Fibroblast of skin of scalp (primary cell): ENCODE measurements at regions not wholly inside any gene's neighbourhood (a gene's known extent, or its start where the extent isn't known, plus 50 kb on each side); places are given as distances from the start of the nearest gene placed in this dataset.
"Not testable (repeated sequence)": the region's sequence is repeated elsewhere in the genome, so short reads cannot be mapped to it uniquely, and the experiment has no call there.

ENCODE experiments used
- DNase-seq: peaks from one replicate; pipeline ENCODE4 v3.0.0-alpha.2; 2013

DNA sequence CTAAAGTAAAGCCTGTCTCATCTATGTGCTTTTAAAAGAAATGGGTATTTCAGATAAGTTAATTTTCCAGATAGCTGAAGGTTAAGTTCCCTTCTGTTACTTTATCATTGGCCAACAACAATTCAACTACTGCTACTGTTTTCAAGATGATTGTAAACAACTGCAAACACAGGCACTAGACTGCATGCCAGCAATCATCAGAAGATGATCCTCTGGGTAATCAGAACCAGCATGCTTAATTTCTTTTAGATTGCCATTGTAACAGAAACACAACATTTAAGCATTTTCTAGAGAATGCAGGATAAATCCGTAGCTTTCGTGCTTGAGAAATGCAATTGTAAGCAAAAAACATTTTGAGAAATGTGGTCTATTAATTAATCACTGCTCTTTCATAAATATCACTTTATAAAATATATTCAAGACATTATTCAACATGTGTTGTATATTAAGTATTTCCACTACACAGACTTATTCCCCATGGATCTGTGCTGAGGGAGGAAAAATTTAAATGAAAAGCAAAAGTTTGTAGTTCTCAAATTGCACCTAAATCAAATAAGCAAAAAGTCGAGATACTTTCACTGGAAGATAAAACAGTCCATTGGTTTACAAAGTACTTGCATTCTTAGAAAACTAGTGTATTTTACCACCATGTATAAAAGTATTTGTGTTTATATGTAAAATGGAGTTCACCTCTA lies 133.7 kb downstream of the ATL2 start:
- peak; percentile 13 for DNase-seq

DNA sequence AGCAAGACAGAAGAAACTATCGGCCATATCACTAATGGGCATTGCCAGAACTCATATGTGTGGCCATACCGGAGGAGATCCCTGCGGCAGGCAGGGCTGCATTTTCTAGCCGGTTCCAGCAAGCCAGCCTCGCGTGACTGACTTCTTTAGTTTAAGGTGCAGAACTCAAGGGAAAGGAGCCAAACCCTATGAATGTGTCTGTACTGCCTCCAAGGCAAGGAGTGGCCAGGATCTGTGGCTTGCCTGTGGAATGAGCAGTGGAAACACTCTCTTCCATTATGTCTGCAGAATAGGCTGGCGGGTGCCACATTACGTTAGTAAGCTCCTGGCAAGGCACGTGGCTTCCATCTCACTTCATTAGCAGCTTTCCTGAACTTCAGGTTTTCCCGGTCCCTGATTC lies 137.6 kb downstream of the ATL2 start:
- peak; percentile 15 for DNase-seq

GRCh38 chr2:38238705-38239104 lies 138.4 kb downstream of the ATL2 start:
- not testable (repeated sequence) for DNase-seq

GRCh38 chr2:38237311-38237710 lies 139.8 kb downstream of the ATL2 start:
- no peak for DNase-seq

- peak; percentile 88 for DNase-seq
Measured at GRCh38 chr2:38233231-38233983, 143.7 kb downstream of the ATL2 start.

DNA sequence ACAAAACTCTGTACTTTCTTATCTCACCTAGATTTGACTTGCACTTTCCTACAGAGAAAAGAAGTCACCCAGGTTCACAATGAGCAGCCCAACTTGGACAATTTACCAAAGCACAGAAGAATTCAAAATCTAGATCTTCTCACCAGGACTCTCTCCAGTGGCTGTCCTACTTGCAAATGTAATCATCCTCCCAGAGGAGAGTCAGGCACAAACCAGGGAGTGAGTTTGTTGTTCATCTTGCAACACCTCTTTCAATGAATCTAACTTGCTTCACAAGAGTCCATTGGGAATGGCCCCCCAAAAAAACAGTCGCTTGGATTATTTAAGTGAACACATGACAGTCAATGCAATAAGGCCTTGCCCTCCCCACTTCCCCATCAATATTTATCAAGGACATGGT lies 144.6 kb downstream of the ATL2 start:
- no peak for DNase-seq

DNA sequence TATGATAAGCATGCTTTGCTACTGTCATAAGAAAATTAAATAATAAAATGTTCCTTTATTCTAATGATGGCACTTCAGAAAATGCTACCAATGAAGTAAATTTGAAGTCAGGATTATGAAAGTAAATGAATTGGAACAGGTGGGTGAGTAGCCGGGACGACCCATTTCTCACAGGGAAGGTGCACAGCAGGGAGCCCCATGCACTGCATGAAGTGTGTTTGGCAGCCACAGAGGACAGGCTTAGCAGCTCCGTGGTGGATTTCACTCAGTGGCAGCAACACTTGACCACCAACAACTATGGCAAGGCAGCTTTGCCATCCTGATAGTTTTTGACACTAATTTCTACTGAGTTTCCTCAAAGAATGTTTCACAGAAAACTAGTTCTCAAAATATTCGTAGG lies 146.3 kb downstream of the ATL2 start:
- no peak for DNase-seq

DNA sequence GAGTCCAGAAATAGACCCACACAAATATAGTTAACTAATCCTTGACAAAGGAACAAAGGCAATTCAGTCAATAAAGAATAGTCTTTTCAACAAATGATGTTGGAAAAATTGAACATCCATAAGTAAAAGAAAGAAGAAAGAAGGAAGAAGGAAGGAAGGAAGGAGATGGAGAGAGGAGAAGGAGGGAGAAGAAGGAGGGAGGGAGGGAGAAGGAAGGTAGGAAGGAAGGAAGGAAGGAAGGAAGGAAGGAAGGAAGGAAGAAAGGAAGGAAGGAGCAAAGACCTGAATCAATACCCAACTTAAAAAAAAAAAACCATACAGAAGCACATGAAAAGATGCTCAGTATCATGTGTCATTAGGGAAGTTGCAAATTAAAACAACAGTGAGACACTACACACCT lies 148.3 kb downstream of the ATL2 start:
- no peak for DNase-seq

GRCh38 chr2:38224821-38225437 lies 149.0 kb upstream of the CYP1B1 start:
- no peak for DNase-seq

DNA sequence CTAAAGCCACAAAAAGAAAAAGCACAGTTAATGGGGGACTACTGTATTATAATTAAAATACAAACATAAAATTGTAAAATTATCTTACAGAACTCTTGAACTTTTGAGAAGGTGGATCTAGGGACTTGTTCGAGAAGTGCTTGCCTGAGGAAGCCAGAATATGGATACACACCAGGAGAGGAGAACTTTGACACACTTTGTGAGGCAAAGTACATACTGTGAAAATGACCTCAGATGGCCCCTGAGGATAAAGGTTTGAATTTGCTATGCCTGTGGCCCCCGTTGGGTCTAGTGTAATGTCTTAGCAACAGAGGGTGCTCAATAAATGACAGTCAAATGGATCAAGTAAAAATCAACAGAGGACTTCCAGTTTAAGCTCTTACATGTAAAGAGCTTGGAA lies 148.2 kb upstream of the CYP1B1 start:
- no peak for DNase-seq

DNA sequence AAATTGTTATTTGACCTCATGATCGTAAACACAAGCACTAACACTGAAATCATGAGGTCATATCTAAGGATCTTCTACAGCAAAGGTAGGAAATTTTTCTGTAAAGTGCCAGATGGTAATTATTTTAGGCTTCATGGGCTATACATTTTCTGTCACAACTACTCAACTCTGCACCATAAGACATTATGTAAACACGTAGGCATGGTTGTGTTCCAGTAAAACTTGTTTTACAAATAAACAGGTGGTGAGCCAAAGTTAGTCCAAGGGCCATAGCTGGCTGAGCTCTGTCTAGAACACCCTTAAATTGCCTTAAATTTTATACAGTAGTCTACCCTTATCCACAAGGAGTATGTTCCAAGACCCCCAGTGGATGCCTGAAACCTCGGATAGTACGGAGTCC lies 147.3 kb upstream of the CYP1B1 start:
- DNase-seq, result no peak

DNA sequence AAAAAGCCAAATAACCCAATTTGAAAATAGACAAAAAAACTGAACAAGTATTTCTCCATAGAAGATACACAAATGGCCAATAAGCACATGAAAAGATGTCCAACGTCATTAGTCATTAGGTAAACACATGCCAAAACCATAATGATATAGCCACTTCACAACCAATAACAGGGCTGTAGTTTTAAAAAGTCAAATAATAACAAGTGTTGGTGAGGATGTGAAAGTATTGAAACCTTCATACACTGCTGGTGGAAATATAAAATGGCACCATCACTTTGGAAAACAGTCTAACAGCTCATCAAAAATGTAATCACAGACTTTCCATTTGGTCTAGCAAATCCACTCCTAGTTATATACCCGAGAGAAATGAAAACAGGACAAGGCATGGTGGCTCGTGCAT lies 144.2 kb upstream of the CYP1B1 start:
- no peak for DNase-seq

DNA sequence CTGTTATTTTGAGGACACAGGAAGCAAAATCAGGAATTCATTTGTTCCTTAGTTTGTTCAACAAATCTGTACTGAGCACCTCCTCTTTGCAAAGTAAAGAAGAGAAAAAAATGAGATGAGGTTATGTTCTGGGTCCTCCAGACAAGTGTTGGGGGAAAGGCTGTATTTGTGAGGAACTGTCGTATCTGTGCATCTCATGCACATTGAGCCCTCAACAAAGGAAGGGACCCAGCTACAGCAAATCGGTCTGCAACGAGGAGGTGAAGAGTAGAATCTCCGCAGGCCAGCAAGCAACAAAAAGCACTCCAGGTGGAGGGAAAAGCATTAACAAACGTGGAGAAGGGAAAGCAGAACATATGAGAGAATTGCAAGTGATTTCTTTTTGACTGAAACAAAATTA lies 143.0 kb upstream of the CYP1B1 start:
- DNase-seq, result no peak

GRCh38 chr2:38218591-38218991 lies 142.6 kb upstream of the CYP1B1 start:
- no peak for DNase-seq

- no peak for DNase-seq
Measured at GRCh38 chr2:38217401-38218188, 141.6 kb upstream of the CYP1B1 start.

DNA sequence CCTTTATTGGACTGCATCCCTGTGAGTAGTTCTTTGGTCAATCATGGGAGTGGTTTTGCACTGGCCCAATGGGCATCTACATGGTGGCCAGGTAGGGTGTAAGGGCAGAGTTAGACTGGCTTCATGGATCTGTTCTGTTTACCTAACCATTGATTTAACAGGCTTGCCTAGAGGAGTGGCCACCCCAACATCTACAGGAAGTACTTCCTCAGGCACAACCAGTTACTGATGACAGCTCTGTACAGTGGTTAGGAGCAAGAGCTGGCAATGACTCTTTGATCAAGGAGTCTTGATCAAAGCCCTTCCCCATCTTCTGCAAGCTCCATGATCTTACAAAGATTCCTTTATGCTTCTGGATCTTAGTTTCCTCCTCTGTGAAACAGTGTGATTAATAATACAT lies 140.9 kb upstream of the CYP1B1 start:
- no peak for DNase-seq

- no peak for DNase-seq
Measured at GRCh38 chr2:38215993-38216392, 140.0 kb upstream of the CYP1B1 start.

GRCh38 chr2:38215522-38215921 lies 139.6 kb upstream of the CYP1B1 start:
- no peak for DNase-seq

GRCh38 chr2:38214209-38214717 lies 138.3 kb upstream of the CYP1B1 start:
- no peak for DNase-seq

DNA sequence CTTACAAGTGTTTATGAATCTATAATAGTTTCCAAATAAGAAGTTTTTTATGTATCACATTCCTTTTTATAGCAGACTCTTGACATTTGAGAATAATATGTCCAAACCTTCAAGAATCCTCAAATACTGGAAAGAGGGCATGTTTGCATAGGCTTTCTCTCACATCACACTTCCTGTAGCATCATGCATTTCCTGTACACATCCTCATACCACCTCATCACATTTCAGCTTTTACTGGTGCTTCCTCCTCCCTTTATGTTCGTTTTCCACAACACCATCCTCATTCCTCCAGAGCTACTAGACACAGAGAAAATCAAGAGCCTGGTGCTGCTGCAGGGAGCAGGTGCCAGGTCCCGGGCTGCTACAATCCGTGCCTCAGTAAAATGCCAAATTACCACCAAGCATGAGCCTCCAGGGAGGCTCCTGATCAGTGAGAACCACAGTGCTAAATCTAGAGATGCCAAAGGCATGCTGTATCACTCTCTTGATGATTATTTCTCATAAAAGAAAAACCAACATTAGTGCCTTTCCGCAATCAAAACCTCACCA lies 137.7 kb upstream of the CYP1B1 start:
- DNase-seq, result no peak

DNA sequence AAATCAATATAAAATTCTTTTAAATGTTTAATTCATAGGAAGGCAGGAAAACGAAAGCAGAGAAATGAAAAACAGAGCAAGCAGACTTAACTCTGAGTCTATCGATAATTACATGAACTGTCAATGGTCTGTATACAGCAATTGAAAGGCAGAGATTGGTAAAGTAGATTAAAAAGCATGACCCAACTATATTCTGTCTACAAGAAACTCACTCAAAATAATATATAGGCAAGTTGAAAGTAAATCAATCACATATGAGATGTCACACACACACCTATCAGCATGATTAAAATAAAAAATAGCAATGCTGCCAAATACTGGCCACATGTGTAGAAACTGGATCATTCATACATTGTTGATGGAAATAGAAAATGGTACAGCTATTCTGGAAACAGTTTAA lies 136.4 kb upstream of the CYP1B1 start:
- no peak for DNase-seq

GRCh38 chr2:38207168-38207567 lies 131.2 kb upstream of the CYP1B1 start:
- DNase-seq, result peak; percentile 74

- DNase-seq, result peak; percentile 22
Measured at GRCh38 chr2:38203446-38203810, 127.5 kb upstream of the CYP1B1 start.
